Lung (tissue), 11 donors: ENCODE measurements at regions not wholly inside any gene's neighbourhood (a gene's known extent, or its start where the extent isn't known, plus 50 kb on each side); places are given as distances from the start of the nearest gene placed in this dataset.

Experiments
- ATAC-seq: fragments of 200-7000 bp; cut with Tn5 transposase; one replicate; pipeline ENCODE4 v1.9.1; 2020; ENCODE audit warnings: moderate number of reproducible peaks; ENCODE audit not compliant: insufficient read depth, low FRiP score
- DNase-seq, 3 donors: peaks; one replicate each; pipeline ENCODE4 v3.0.0-alpha.2; 2013 to 2017
- H3K27ac ChIP-seq, 2 donors: one replicate each; pipeline ENCODE4 v1.5.1; 2013; ENCODE audit warnings: mild to moderate bottlenecking in 2 of 2, moderate library complexity in 2 of 2, control low read depth in 1 of 2, inconsistent platforms in 1 of 2, low read depth in 1 of 2, low read length in 1 of 2
- H3K27me3 ChIP-seq, 3 donors: one replicate each; pipeline ENCODE4 v1.5.1; 2013; ENCODE audit warnings: low read length in 2 of 3; ENCODE audit not compliant: control insufficient read depth in 3 of 3, insufficient read depth in 3 of 3
- H3K36me3 ChIP-seq, 4 donors: one replicate each; pipeline ENCODE4 v1.5.1; 2013; ENCODE audit warnings: low read length in 4 of 4, mild to moderate bottlenecking in 1 of 4, moderate library complexity in 1 of 4; ENCODE audit not compliant: control insufficient read depth in 4 of 4, insufficient read depth in 4 of 4
- H3K4me1 ChIP-seq, 5 donors: one replicate each; pipeline ENCODE4 v1.5.1; 2013; ENCODE audit warnings: low read length in 5 of 5, mild to moderate bottlenecking in 2 of 5, moderate library complexity in 1 of 5; ENCODE audit not compliant: control insufficient read depth in 5 of 5, insufficient read depth in 5 of 5
- H3K4me3 ChIP-seq: one replicate; pipeline ENCODE4 v1.5.1; 2013; ENCODE audit warnings: mild to moderate bottlenecking, control low read depth, moderate library complexity
- H3K9ac ChIP-seq, 2 donors: one replicate each; pipeline ENCODE4 v1.5.1; 2013; ENCODE audit warnings: low read length in 2 of 2, control low read depth in 1 of 2; ENCODE audit not compliant: insufficient read depth in 1 of 2
- H3K9me3 ChIP-seq, 4 donors: one replicate each; pipeline ENCODE4 v1.5.1; 2013; ENCODE audit warnings: low read length in 3 of 4, mild to moderate bottlenecking in 1 of 4, moderate library complexity in 1 of 4; ENCODE audit not compliant: control insufficient read depth in 4 of 4, insufficient read depth in 3 of 4
- WGBS, 2 donors: extraction: QIAGEN DNeasy Blood & Tissue Kit; methylation state at CpG; one replicate each; pipeline ENCODE4 v1.1.7; 2013; 5-methylcytosine and 5-hydroxymethylcytosine counted together
- TF ChIP-seq, protein P1 (sequence below): IDR thresholded peaks from 2 replicates; pipeline ENCODE4 v1.5.1; 2012; ENCODE audit warnings: mild to moderate bottlenecking; ENCODE audit errors: control extremely low read depth, extremely low read depth
- donor health status: control.
- donor health status: control.
- donor health status: Bipolar disorder and iron deficiency.
- donor health status: healthy.
- donor health status: DM: yes; HTN: yes; CAD: no.

DNA sequence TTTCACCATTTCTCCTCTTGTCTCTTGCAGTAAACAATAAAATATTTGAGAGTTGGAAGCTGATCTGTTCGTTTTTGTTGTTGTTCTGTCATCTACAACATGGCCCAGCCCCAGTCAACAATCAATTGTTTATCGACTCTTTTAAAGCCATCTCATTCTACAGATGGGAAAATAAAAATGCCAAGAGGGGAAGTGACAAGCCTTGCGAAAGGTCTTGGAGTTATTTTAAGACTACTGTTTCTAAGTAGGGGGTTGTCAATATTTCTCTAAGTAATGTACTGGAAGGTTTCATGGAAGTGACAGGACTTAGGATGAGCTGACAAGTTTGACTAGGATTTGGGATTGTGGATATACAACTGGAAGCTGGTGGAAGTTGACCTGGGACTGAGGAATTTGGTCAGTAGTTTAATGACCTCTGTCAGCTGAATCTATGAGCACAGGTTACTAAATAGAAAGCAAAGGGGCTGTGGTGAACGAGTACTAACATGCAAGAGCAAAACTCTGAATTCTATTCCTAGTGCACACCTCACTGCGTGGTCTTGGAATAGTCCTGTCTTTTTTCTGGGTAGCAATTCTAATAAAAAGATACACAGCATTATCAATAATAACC is 57.5 kb upstream of the ADRB2 start:
- H3K9me3 ChIP-seq: no peaks in the 10 kb centered on the region
- H3K4me3 ChIP-seq: no peak overlapping the region
- ATAC-seq (no peak), DNase-seq (no peak)
- TF ChIP-seq, protein P1, sequence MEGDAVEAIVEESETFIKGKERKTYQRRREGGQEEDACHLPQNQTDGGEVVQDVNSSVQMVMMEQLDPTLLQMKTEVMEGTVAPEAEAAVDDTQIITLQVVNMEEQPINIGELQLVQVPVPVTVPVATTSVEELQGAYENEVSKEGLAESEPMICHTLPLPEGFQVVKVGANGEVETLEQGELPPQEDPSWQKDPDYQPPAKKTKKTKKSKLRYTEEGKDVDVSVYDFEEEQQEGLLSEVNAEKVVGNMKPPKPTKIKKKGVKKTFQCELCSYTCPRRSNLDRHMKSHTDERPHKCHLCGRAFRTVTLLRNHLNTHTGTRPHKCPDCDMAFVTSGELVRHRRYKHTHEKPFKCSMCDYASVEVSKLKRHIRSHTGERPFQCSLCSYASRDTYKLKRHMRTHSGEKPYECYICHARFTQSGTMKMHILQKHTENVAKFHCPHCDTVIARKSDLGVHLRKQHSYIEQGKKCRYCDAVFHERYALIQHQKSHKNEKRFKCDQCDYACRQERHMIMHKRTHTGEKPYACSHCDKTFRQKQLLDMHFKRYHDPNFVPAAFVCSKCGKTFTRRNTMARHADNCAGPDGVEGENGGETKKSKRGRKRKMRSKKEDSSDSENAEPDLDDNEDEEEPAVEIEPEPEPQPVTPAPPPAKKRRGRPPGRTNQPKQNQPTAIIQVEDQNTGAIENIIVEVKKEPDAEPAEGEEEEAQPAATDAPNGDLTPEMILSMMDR: no peak
- no peaks in the 10 kb centered on the region for H3K27me3 ChIP-seq
- H3K27ac ChIP-seq: no peak overlapping the region
- whole genome bisulfite sequencing, 2 donors: 55 to 69% methylated on average over 5 of the region's 5 CpGs
- no peak overlapping the region for H3K9ac ChIP-seq
- no peaks in the 10 kb centered on the region for H3K36me3 ChIP-seq
- H3K4me1 ChIP-seq: no peaks in the 10 kb centered on the region

DNA sequence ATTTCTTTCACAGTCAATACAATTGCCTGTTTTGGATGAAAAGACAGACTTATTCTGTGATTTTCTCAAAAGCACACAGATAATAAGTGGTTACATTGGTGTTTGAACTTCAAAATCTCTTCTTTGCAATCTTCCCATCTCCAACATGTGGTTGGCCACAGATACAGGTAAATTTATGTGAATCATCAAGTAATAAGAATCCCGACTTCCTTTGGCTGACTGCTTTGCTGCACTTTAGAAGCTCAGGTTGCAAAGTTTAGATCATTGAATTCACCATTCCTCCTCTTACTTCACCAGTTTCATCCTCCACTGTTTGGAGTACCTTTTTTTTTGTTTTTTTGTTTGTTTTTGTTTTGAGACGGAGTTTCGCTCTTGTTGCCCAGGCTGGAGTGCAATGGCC is 56.5 kb upstream of the ADRB2 start:
- H3K27me3 ChIP-seq: no peaks in the 10 kb centered on the region
- ATAC-seq: no peak
- no peak overlapping the region for H3K4me3 ChIP-seq
- H3K36me3 ChIP-seq: no peaks in the 10 kb centered on the region
- no peak for DNase-seq
- no peak overlapping the region for H3K27ac ChIP-seq
- no peak overlapping the region for H3K9ac ChIP-seq
- WGBS, 2 donors: 96% methylated on average over 3 of the region's 3 CpGs
- TF ChIP-seq, protein P1: no peak
- no peaks in the 10 kb centered on the region for H3K9me3 ChIP-seq
- H3K4me1 ChIP-seq: no peaks in the 10 kb centered on the region

DNA sequence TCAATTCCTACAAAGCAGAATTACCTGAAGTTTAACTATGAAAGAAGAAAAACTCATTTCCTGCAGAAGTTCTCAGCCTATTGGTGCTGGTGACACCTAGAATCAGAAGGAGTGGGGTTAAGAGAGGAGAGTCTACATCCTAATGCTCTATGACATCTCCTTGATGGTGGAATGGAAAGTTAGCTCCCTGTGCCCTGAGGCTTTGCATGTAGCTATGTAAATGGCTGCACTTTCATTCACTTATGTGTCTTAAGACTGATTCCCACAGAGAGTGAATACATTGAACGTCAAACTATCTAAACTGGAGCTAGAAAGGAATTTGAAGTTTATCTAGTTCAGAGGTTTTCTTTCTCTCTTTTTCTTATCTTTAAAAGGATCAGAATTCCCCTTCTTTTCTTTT is 52.1 kb upstream of the ADRB2 start:
- Histone ChIP-seq H3K9ac (no peak overlapping the region), H3K4me1 (no peaks in the 10 kb centered on the region), H3K36me3 (no peaks in the 10 kb centered on the region), H3K27ac (no peak overlapping the region), H3K27me3 (no peaks in the 10 kb centered on the region), H3K4me3 (no peak overlapping the region), H3K9me3 (no peaks in the 10 kb centered on the region)
- TF ChIP-seq, protein P1: no peak
- ATAC-seq (no peak), DNase-seq (no peak)
- 80 to 83% methylated on average over 1 of the region's 1 CpG for WGBS, 2 donors

DNA sequence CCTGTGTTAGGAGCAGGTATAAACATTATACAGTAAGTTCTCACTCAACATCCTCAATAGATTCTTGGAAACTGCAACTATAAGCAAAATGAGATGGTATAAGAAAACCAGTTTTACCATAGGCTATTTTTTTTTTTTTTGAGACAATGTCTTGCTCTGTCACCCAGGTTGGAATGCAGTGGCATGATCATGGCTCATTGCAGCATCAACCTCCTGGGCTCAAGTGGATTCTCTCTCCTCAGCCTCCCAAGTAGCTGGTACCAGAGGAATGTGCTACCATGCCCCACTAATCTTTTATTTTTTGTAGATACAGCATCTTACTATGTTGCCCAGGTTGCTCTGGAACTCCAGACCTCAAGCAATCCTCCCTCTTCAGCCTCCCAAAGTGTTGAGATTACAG is 50.1 kb upstream of the ADRB2 start:
- Histone ChIP-seq H3K36me3 (no peaks in the 10 kb centered on the region), H3K4me1 (no peaks in the 10 kb centered on the region), H3K9ac (no peak overlapping the region), H3K27me3 (no peaks in the 10 kb centered on the region), H3K4me3 (no peak overlapping the region), H3K9me3 (no peaks in the 10 kb centered on the region), H3K27ac (no peak overlapping the region)
- no peak for ATAC-seq
- TF ChIP-seq, protein P1: no peak
- DNase-seq: no peak
